Mesenchymal stem cell (in vitro differentiated cells and primary cell): ENCODE measurements at regions not wholly inside any gene's neighbourhood (a gene's known extent, or its start where the extent isn't known, plus 50 kb on each side); places are given as distances from the start of the nearest gene placed in this dataset.
A peak's percentile ranks its signal among the peaks of the same experiment; 100 is the strongest.

Source experiments
- DNase-seq: peaks from one replicate; pipeline ENCODE4 v3.0.0-alpha.2; 2013
- H2AFZ ChIP-seq: one replicate; pipeline ENCODE4 v1.6.1; 2013; ENCODE audit warnings: low read depth, mild to moderate bottlenecking, control low read depth, inconsistent platforms, low read length, moderate library complexity
- H2AK5ac ChIP-seq: 2 replicates; pipeline ENCODE4 v1.6.1; 2013; ENCODE audit warnings: low read length, moderate library complexity, mild to moderate bottlenecking, inconsistent platforms; ENCODE audit not compliant: severe bottlenecking
- H2BK120ac ChIP-seq: one replicate; pipeline ENCODE4 v1.6.1; 2013; ENCODE audit warnings: low read depth, mild to moderate bottlenecking, inconsistent platforms, low read length, moderate library complexity
- H2BK12ac ChIP-seq, 2 experiments: one replicate each; pipeline ENCODE4 v1.6.1; 2013; ENCODE audit warnings: inconsistent platforms in 2 of 2, low read length in 2 of 2, mild to moderate bottlenecking in 2 of 2, moderate library complexity in 2 of 2, control low read depth in 1 of 2
- H2BK15ac ChIP-seq: one replicate; pipeline ENCODE4 v1.6.1; 2013; ENCODE audit warnings: mild to moderate bottlenecking, low read depth, inconsistent platforms; ENCODE audit not compliant: poor library complexity, severe bottlenecking
- H2BK5ac ChIP-seq: 2 replicates; pipeline ENCODE4 v1.6.1; 2013; ENCODE audit warnings: low read depth, mild to moderate bottlenecking, low read length, control low read depth, inconsistent platforms; ENCODE audit not compliant: poor library complexity, severe bottlenecking
- H3K14ac ChIP-seq, 2 experiments: one replicate each; pipeline ENCODE4 v1.6.1; 2013; ENCODE audit warnings: inconsistent platforms in 2 of 2, low read length in 2 of 2, control low read depth in 1 of 2, mild to moderate bottlenecking in 1 of 2, moderate library complexity in 1 of 2
- H3K18ac ChIP-seq, 2 experiments: one replicate each; pipeline ENCODE4 v1.6.1; 2013; ENCODE audit warnings: inconsistent platforms in 2 of 2, low read length in 2 of 2, control low read depth in 1 of 2, low read depth in 1 of 2, mild to moderate bottlenecking in 1 of 2
- H3K23ac ChIP-seq, 2 experiments: one replicate each; pipeline ENCODE4 v1.6.1; 2013; ENCODE audit warnings: inconsistent platforms in 2 of 2, low read length in 2 of 2, mild to moderate bottlenecking in 2 of 2, moderate library complexity in 2 of 2, control low read depth in 1 of 2
- H3K27ac ChIP-seq: 2 replicates; pipeline ENCODE4 v1.5.1; 2013; ENCODE audit warnings: mild to moderate bottlenecking, moderate library complexity, low read length, control low read depth, inconsistent platforms; ENCODE audit not compliant: poor library complexity, severe bottlenecking
- H3K27me3 ChIP-seq, 2 experiments: 2 replicates each; pipeline versions ENCODE4 v1.6.1 to v1.7.0; 2013; ENCODE audit warnings: low read length in 2 of 2, mild to moderate bottlenecking in 2 of 2, moderate library complexity in 2 of 2, control low read depth in 1 of 2, inconsistent platforms in 1 of 2; ENCODE audit not compliant: control insufficient read depth in 1 of 2, insufficient read depth in 1 of 2
- H3K36me3 ChIP-seq, 2 experiments: 2 replicates each; pipeline versions ENCODE4 v1.6.1 to v1.7.0; 2013; ENCODE audit warnings: low read length in 2 of 2, control low read depth in 1 of 2, inconsistent platforms in 1 of 2, low read depth in 1 of 2, mild to moderate bottlenecking in 1 of 2; ENCODE audit not compliant: insufficient read depth in 2 of 2, control insufficient read depth in 1 of 2
- H3K4ac ChIP-seq, 2 experiments: one replicate each; pipeline ENCODE4 v1.6.1; 2013; ENCODE audit warnings: inconsistent platforms in 2 of 2, low read length in 2 of 2, mild to moderate bottlenecking in 2 of 2, moderate library complexity in 2 of 2, control low read depth in 1 of 2, low read depth in 1 of 2
- H3K4me1 ChIP-seq: 2 replicates; pipeline ENCODE4 v1.6.1; 2013; ENCODE audit warnings: low read depth, low read length, control low read depth; ENCODE audit not compliant: control insufficient read depth, insufficient read depth
- H3K4me2 ChIP-seq: 2 replicates; pipeline ENCODE4 v1.6.1; 2013; ENCODE audit warnings: low read length, mild to moderate bottlenecking, inconsistent platforms; ENCODE audit not compliant: poor library complexity, severe bottlenecking
- H3K4me3 ChIP-seq, 2 experiments: 2 replicates each; pipeline versions ENCODE4 v1.5.1 to v1.7.0; 2013; ENCODE audit warnings: low read length in 2 of 2, mild to moderate bottlenecking in 2 of 2, control low read depth in 1 of 2, low read depth in 1 of 2; ENCODE audit not compliant: insufficient read depth in 1 of 2
- H3K79me1 ChIP-seq: replicated peaks from 2 replicates; pipeline ENCODE4 v1.6.1; 2013; ENCODE audit warnings: mild to moderate bottlenecking, control low read depth, low read length, inconsistent platforms; ENCODE audit not compliant: poor library complexity, severe bottlenecking
- H3K9ac ChIP-seq: 2 replicates; pipeline ENCODE4 v1.7.0; 2013; ENCODE audit warnings: mild to moderate bottlenecking, low read length, moderate library complexity
- H3K9me3 ChIP-seq: 2 replicates; pipeline ENCODE4 v1.7.0; 2013; ENCODE audit warnings: mild to moderate bottlenecking, low read length; ENCODE audit not compliant: control insufficient read depth
- H4K8ac ChIP-seq: one replicate; pipeline ENCODE4 v1.6.1; 2013; ENCODE audit warnings: inconsistent platforms, mild to moderate bottlenecking, low read length, moderate library complexity
- H4K91ac ChIP-seq: one replicate; pipeline ENCODE4 v1.6.1; 2013; ENCODE audit warnings: mild to moderate bottlenecking, low read length, inconsistent platforms
- WGBS: methylation state at CpG from one replicate; pipeline ENCODE4 v1.1.7; 2013; ENCODE audit warnings: mixed read lengths; 5-methylcytosine and 5-hydroxymethylcytosine counted together

DNA sequence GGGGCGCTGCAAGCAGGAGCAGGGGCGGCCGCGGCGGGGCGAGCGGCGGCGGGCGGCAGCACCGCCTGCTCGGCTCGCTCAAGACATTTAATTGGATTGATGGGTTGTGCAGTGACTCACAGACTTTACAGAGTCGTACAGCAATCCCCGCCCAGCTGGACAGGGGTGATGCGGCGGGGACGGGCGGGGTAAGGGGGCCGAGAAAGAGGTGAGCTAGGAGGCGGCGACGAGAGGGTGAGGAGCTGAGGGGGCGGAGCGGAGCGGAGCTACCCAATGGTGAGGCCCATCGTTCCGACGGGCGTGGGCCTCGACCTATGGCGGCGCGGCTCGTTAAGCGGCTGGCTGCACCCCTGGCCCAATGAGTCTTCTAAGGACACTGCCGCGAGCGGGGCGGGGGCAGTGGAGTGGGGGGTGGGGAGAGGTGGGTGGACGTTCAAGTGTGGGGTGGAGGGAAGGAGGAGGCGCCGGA lies 97.1 kb upstream of the SERTAD2 start:
- Histone ChIP-seq H3K23ac (no peak overlapping the region), H3K4me3 (peak overlapping the region; percentile 85 to 90), H4K91ac (peak overlapping the region; percentile 93), H2AK5ac (no peak overlapping the region), H2BK12ac (peak overlapping the region in 1 of 2 experiments; percentile 98), H3K14ac (no peak overlapping the region), H4K8ac (peak overlapping the region; percentile 92), H3K4me1 (peaks cover 4% of the 10 kb centered on the region), H2BK5ac (peak overlapping the region; percentile 88), H3K36me3 (peaks cover 0 to 1% of the 10 kb centered on the region in 2 experiments), H3K9me3 (peaks cover 1% of the 10 kb centered on the region), H3K27me3 (no peaks in the 10 kb centered on the region), H3K18ac (peak overlapping the region; percentile 96 to 97), H2BK15ac (peak overlapping the region; percentile 93), H2BK120ac (peak overlapping the region; percentile 94), H3K79me1 (no peaks in the 10 kb centered on the region), H3K27ac (peak overlapping the region; percentile 98), H3K4ac (peak overlapping the region in 1 of 2 experiments; percentile 90), H3K4me2 (peak overlapping the region; percentile 95), H3K9ac (peak overlapping the region; percentile 95), H2AFZ (no peak overlapping the region)
- DNase-seq, result peak; percentile 100
- 1% methylated on average over 31 of the region's 43 CpGs for WGBS

DNA sequence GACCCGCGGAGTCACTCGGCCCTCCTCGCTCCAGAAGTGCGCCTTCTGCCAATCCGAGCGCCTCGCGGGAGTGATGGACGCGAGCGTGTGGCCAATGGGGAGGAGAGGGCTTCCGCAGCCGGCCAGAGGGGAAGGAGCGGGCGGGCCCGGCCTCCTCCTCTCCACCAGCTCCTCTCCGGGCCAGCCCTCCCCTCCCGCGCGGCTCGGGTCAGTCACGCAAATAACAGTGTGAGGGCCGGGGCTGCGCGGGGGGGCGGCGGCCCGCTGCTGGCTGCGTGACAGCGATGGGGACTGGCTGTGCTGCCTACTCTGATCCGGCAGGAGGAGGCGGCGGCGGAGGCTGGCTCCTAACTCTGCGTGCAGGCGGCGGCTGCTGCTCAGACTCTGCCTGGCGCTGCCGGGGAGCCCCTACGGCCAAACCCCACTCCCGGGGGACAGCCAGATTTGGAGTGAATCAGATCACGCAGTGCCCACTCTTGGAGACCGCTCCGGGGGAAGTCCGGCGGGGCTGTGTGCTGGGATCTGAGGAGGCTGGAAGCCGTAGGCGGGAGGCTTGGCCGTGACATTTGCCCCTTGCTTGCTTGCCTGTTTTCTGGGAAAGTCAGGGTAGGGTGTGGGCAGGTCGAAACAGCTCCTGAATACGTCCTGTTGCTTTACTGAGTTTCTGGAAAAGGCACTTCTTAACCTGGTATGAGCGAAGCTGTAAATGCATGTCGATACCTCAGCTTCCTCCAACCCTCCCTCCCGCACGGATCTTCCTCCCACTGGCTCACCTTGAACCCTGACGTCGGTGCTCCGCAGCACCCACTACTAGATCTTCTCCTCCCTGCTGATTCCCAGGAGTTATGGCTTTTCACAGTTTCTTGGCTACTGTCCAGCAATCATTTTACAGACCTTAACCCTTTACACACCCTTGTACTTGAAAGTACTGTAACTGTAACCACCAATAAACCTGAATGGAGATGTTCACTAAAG lies 97.9 kb upstream of the SERTAD2 start:
- DNase-seq, result peak; percentile 100
- H2BK120ac ChIP-seq, result peak overlapping the region; percentile 22
- peak overlapping the region; percentile 86 for H2BK15ac ChIP-seq
- WGBS, result under 1% methylated on average over 37 of the region's 59 CpGs
- peak overlapping the region; percentile 72 to 84 for H3K4me3 ChIP-seq
- no peak overlapping the region for H3K23ac ChIP-seq
- no peaks in the 10 kb centered on the region for H3K79me1 ChIP-seq
- H3K14ac ChIP-seq, result peak overlapping the region in 1 of 2 experiments; percentile 82
- peak overlapping the region; percentile 29 for H4K91ac ChIP-seq
- peak overlapping the region; percentile 3 for H2AK5ac ChIP-seq
- H3K9ac ChIP-seq, result peak overlapping the region; percentile 93
- H2BK5ac ChIP-seq, result peak overlapping the region; percentile 74
- peak overlapping the region; percentile 69 to 99 for H3K4ac ChIP-seq
- H2BK12ac ChIP-seq, result peak overlapping the region in 1 of 2 experiments; percentile 59
- no peaks in the 10 kb centered on the region for H3K27me3 ChIP-seq
- H3K36me3 ChIP-seq, result no peaks in the 10 kb centered on the region
- H3K27ac ChIP-seq, result peak overlapping the region; percentile 81
- peak overlapping the region; percentile 62 for H4K8ac ChIP-seq
- peaks cover 4% of the 10 kb centered on the region for H3K4me1 ChIP-seq
- H3K4me2 ChIP-seq, result peak overlapping the region; percentile 73
- H3K18ac ChIP-seq, result peak overlapping the region; percentile 56 to 97
- H2AFZ ChIP-seq, result no peak overlapping the region
- peaks cover 6% of the 10 kb centered on the region for H3K9me3 ChIP-seq

DNA sequence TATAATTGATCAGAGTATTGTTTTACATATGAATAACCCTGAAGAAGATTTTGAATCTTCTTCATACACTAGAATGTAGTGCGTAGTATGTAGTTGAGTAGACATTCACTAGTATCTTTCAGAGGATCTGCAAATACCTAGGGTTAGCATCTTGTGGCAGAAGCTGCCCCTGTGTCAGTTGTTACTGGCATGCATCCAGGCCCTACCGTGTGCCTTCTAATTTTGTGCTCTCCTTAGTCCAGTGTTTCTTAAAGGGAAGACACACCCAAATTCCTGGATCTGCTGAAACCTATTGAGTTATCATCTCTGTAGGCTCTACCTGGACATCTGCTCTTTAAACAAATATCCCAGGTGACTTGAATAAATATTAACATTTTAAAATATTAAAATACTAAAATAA lies 99.7 kb upstream of the SERTAD2 start:
- H2BK12ac ChIP-seq, result no peak overlapping the region
- no peak overlapping the region for H4K8ac ChIP-seq
- no peak overlapping the region for H3K27ac ChIP-seq
- no peak overlapping the region for H2AK5ac ChIP-seq
- H3K36me3 ChIP-seq, result no peaks in the 10 kb centered on the region
- no peak overlapping the region for H2BK15ac ChIP-seq
- no peak overlapping the region for H3K4ac ChIP-seq
- no peaks in the 10 kb centered on the region for H3K79me1 ChIP-seq
- H3K14ac ChIP-seq, result no peak overlapping the region
- DNase-seq, result no peak
- no peak overlapping the region for H4K91ac ChIP-seq
- H3K4me2 ChIP-seq, result no peak overlapping the region
- H3K9ac ChIP-seq, result no peak overlapping the region
- no peak overlapping the region for H2BK120ac ChIP-seq
- no peak overlapping the region for H3K18ac ChIP-seq
- no peak overlapping the region for H3K4me3 ChIP-seq
- WGBS, result 68% methylated on average over 2 of the region's 2 CpGs
- peaks cover 2% of the 10 kb centered on the region for H3K4me1 ChIP-seq
- no peak overlapping the region for H2AFZ ChIP-seq
- H3K23ac ChIP-seq, result no peak overlapping the region
- peaks cover 6% of the 10 kb centered on the region for H3K9me3 ChIP-seq
- H3K27me3 ChIP-seq, result no peaks in the 10 kb centered on the region
- H2BK5ac ChIP-seq, result no peak overlapping the region

GRCh38 chr2:64754570-64754969 lies 100.9 kb upstream of the SERTAD2 start:
- no peaks in the 10 kb centered on the region for H3K36me3 ChIP-seq
- H3K27me3 ChIP-seq, result no peaks in the 10 kb centered on the region
- no peak overlapping the region for H3K4me3 ChIP-seq
- no peak overlapping the region for H3K14ac ChIP-seq
- no peak overlapping the region for H2BK15ac ChIP-seq
- no peak overlapping the region for H3K18ac ChIP-seq
- H4K91ac ChIP-seq, result no peak overlapping the region
- no peak overlapping the region for H2AK5ac ChIP-seq
- no peak overlapping the region for H3K9ac ChIP-seq
- peaks cover 6% of the 10 kb centered on the region for H3K9me3 ChIP-seq
- H3K27ac ChIP-seq, result no peak overlapping the region
- H3K4me2 ChIP-seq, result no peak overlapping the region
- no peak overlapping the region for H3K4ac ChIP-seq
- no peaks in the 10 kb centered on the region for H3K79me1 ChIP-seq
- no peaks in the 10 kb centered on the region for H3K4me1 ChIP-seq
- WGBS, result no CpG with 5 or more reads among the region's 1 CpG
- DNase-seq, result no peak
- H4K8ac ChIP-seq, result no peak overlapping the region
- H2BK12ac ChIP-seq, result no peak overlapping the region
- H2AFZ ChIP-seq, result no peak overlapping the region
- H3K23ac ChIP-seq, result no peak overlapping the region
- H2BK5ac ChIP-seq, result no peak overlapping the region
- H2BK120ac ChIP-seq, result no peak overlapping the region
